Pancreas (tissue), 10 donors: ENCODE measurements at regions not wholly inside any gene's neighbourhood (a gene's known extent, or its start where the extent isn't known, plus 50 kb on each side); places are given as distances from the start of the nearest gene placed in this dataset.
A peak's percentile ranks its signal among the peaks of the same experiment; 100 is the strongest.

Experiments used
- ATAC-seq, 4 donors: fragments of 200-7000 bp; cut with Tn5 transposase; one replicate each; pipeline versions ENCODE4 v1.8.0 to v1.9.1; 2020; ENCODE audit warnings: mild to moderate bottlenecking in 4 of 4, moderate library complexity in 4 of 4
- DNase-seq, 6 donors: peaks; one replicate each; pipeline ENCODE4 v3.0.0-alpha.2; 2020
- FAIRE-seq: peaks from 2 replicates; lab custom pipeline; 2012; peaks lifted over from hg19 to GRCh38; lab: Jason Lieb, UNC
- H3K27ac ChIP-seq, 4 donors: fragments of 200-600 bp; sonication (generic); 1 replicate in 3 of 4; 2 replicates in 1 of 4; pipeline versions ENCODE4 v1.5.0 to v1.8.0; 2020
- H3K27me3 ChIP-seq, 4 donors: fragments of 200-600 bp; one replicate each; pipeline ENCODE4 v1.8.0; 2021
- H3K36me3 ChIP-seq, 3 donors: fragments of 200-600 bp; sonication (generic) in 1 of 3; one replicate each; pipeline versions ENCODE4 v1.5.0 to v1.8.0; 2020 to 2021
- H3K4me1 ChIP-seq, 3 donors: fragments of 200-600 bp; one replicate each; pipeline ENCODE4 v1.8.0; 2021
- H3K4me3 ChIP-seq, 4 donors: fragments of 200-600 bp; sonication (generic) in 2 of 4; one replicate each; pipeline versions ENCODE4 v1.5.0 to v1.8.0; 2020 to 2021
- H3K9me3 ChIP-seq, 4 donors: fragments of 200-600 bp; one replicate each; pipeline ENCODE4 v1.8.0; 2021
- CTCF ChIP-seq, 4 donors: fragments of 200-600 bp; sonication (generic) in 3 of 4; IDR thresholded peaks; one replicate each; pipeline versions ENCODE4 v1.5.0 to v1.8.0; 2021; ENCODE audit warnings: antibody characterized with exemption in 4 of 4
- WGBS, 2 donors: extraction: QIAGEN DNeasy Blood & Tissue Kit; methylation state at CpG; one replicate each; pipeline ENCODE4 v1.1.7; 2013; 5-methylcytosine and 5-hydroxymethylcytosine counted together
- intact Hi-C, 3 donors: fragments of 100-400 bp; cut with DNase I; formaldehyde crosslinking; loops; one replicate each; pipeline versions ENCODE4 v1.11.1 to v1.14.2; 2022
- donor health status: healthy with polysubstance abuse.
- donor health status: DM: no; HTN: no; CAD: no; lungs with moderate emphysema.
- donor health status: DM: no; HTN: no; CAD: no.
- donor health status: control.
- donor health status: control.
- donor health status: Bipolar disorder and iron deficiency.
- donor health status: DM: yes; HTN: yes; CAD: no.
- donor health status: DM: no; HTN: no; CAD: no.
- donor health status: DM: no; HTN: no; CAD: no.
- donor health status: DM: yes; HTN: yes; CAD: no.

DNA sequence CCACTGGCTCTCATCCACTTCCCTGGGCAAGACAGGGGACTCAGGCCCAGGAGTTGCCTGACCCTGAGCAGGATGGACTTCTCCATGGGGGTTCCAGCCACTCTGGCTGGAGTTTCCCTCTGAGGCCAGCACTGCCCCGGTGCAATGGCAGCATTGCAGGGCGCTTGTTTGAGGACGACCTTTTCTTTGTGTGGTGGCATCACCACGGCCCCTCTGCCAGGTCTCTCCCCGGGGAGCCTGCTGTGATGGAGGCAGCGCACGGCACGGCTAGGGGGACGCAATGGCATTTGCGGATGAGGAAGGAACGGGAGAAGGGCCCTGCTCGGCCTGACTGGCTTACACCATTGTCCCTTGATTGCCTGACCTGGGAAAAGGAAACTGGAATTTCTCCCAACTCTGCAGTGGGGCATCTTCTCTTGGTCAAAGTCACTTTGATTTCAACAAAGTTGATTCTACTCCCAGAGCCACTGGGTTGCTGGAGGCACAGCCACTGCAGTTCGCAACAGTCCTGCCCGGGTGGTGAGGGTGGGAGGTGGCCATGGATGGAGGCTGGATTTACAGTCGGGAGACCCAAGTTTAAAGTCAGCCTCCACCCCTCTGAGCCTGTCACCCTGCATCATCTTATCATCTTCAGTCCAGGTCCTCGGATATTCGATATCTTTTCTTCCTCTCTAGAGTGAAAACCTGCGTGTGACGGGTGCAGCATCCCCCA lies 82.9 kb upstream of the ZNF469 start:
- intact Hi-C loops, result no loop called here
- WGBS, 2 donors, result 70 to 81% methylated on average over 19 of the region's 19 CpGs
- FAIRE-seq, result no peak
- Histone ChIP-seq H3K4me1 (no peaks in the 10 kb centered on the region), H3K27me3 (no peaks in the 10 kb centered on the region), H3K27ac (no peak overlapping the region), H3K4me3 (no peak overlapping the region), H3K36me3 (no peaks in the 10 kb centered on the region), H3K9me3 (no peaks in the 10 kb centered on the region)
- no peak for ATAC-seq
- peak in 1 of 6 donors; percentile 23 for DNase-seq
- TF ChIP-seq CTCF (IDR thresholded peaks at IDR 0.05), result no peak

- intact Hi-C loops, result no loop called here
- Histone ChIP-seq H3K27me3 (no peaks in the 10 kb centered on the region), H3K9me3 (no peaks in the 10 kb centered on the region), H3K4me1 (no peaks in the 10 kb centered on the region), H3K27ac (no peak overlapping the region), H3K36me3 (no peaks in the 10 kb centered on the region), H3K4me3 (no peak overlapping the region)
- FAIRE-seq (no peak), ATAC-seq (no peak), DNase-seq (peak in 1 of 6 donors; percentile 13)
- WGBS, 2 donors, result 68 to 79% methylated on average over 12 of the region's 12 CpGs
- TF ChIP-seq CTCF (IDR thresholded peaks at IDR 0.05), result no peak
Measured at GRCh38 chr16:88300463-88300835, 82.3 kb upstream of the ZNF469 start.

DNA sequence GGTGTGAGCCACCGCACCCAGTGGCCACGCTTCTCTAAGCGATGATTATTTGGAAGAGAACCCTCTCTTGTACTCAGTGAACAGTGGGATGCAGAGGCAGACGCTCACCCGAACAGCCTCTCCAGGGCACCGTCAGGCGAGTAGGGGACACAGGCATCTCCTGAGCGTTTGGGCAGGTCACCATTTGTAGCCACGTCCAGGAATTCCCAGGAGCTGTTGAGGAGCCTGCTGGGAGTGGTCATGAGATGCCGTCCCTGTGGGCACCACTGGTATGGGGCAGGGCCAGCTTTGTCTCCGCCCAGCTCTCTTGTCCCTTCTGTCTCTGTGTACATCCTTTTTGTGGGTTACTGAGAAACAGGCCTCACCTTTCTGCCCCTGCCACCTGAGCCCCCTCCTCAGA lies 81.3 kb upstream of the ZNF469 start:
- Histone ChIP-seq H3K4me3 (no peak overlapping the region), H3K9me3 (no peaks in the 10 kb centered on the region), H3K27me3 (no peaks in the 10 kb centered on the region), H3K4me1 (no peaks in the 10 kb centered on the region), H3K36me3 (no peaks in the 10 kb centered on the region), H3K27ac (no peak overlapping the region)
- intact Hi-C loops, result no loop called here
- ATAC-seq (no peak), DNase-seq (peak in 1 of 6 donors; percentile 14), FAIRE-seq (no peak)
- WGBS, 2 donors, result 70 to 77% methylated on average over 11 of the region's 11 CpGs
- TF ChIP-seq CTCF (IDR thresholded peaks at IDR 0.05), result no peak

DNA sequence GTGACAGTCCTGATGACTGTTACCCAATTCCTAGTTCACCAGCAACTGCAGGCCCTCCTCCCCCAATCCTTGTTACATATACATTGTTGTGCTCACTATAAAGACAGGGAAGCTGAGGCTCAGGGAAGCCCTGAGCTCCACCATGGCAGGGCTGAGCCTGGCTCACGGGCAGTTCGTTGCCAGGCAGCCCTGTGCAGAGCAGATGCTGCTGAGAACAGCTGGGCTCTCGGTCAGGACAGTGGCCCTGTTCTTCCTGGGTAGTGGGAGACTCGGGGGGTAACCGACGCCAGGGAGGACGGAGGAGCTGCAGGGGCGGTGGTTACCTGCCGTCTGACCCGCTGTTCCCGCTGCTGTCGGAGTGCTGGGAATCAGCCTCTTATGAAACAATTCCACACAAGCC lies 80.9 kb upstream of the ZNF469 start:
- no peaks in the 10 kb centered on the region for H3K27me3 ChIP-seq
- H3K9me3 ChIP-seq, result no peaks in the 10 kb centered on the region
- no peak overlapping the region for H3K27ac ChIP-seq
- 68 to 69% methylated on average over 12 of the region's 12 CpGs for WGBS, 2 donors
- ATAC-seq (no peak), DNase-seq (peak in 1 of 6 donors; percentile 16), FAIRE-seq (no peak)
- intact Hi-C loops, result no loop called here
- no peak overlapping the region for H3K4me3 ChIP-seq
- H3K36me3 ChIP-seq, result no peaks in the 10 kb centered on the region
- no peak for TF ChIP-seq CTCF (IDR thresholded peaks at IDR 0.05)
- no peaks in the 10 kb centered on the region for H3K4me1 ChIP-seq

GRCh38 chr16:88302666-88303065 lies 80.1 kb upstream of the ZNF469 start:
- 85 to 89% methylated on average over 6 of the region's 6 CpGs for WGBS, 2 donors
- no peaks in the 10 kb centered on the region for H3K36me3 ChIP-seq
- H3K27ac ChIP-seq, result no peak overlapping the region
- no peaks in the 10 kb centered on the region for H3K9me3 ChIP-seq
- H3K27me3 ChIP-seq, result no peaks in the 10 kb centered on the region
- intact Hi-C loops, result no loop called here
- H3K4me3 ChIP-seq, result no peak overlapping the region
- no peaks in the 10 kb centered on the region for H3K4me1 ChIP-seq
- no peak for FAIRE-seq
- ATAC-seq, result no peak
- no peak for TF ChIP-seq CTCF (IDR thresholded peaks at IDR 0.05)
- peak in 1 of 6 donors; percentile 31 for DNase-seq
